Fibroblast of lung (primary cell): ENCODE measurements at regions not wholly inside any gene's neighbourhood (a gene's known extent, or its start where the extent isn't known, plus 50 kb on each side); places are given as distances from the start of the nearest gene placed in this dataset.
"Not testable (repeated sequence)": the region's sequence is repeated elsewhere in the genome, so short reads cannot be mapped to it uniquely, and the experiment has no call there.

Experiments
- DNase-seq, 2 donors: peaks; one replicate each; pipeline versions ENCODE4 v3.0.0 to v3.0.0-alpha.2; 2010; ENCODE audit warnings: low read depth in 2 of 2
- H2AFZ ChIP-seq: 2 replicates; pipeline ENCODE4 v1.5.1; 2012; ENCODE audit warnings: low read length, control low read depth, inconsistent platforms
- H3K27ac ChIP-seq: 2 replicates; pipeline ENCODE4 v1.5.1; 2011; ENCODE audit warnings: low read length, control low read depth; ENCODE audit not compliant: insufficient read depth
- H3K27me3 ChIP-seq: 2 replicates; pipeline ENCODE4 v1.5.1; 2011; ENCODE audit warnings: mild to moderate bottlenecking, low read length; ENCODE audit not compliant: control insufficient read depth, insufficient read depth
- H3K36me3 ChIP-seq: 2 replicates; pipeline ENCODE4 v1.5.1; 2011; ENCODE audit warnings: low read length; ENCODE audit not compliant: control insufficient read depth, insufficient read depth
- H3K4me1 ChIP-seq: 2 replicates; pipeline ENCODE4 v1.5.1; 2011; ENCODE audit warnings: low read length; ENCODE audit not compliant: control insufficient read depth, insufficient read depth; ENCODE audit errors: extremely low read depth
- H3K4me2 ChIP-seq: 2 replicates; pipeline ENCODE4 v1.5.1; 2011; ENCODE audit warnings: low read length, control low read depth; ENCODE audit not compliant: insufficient read depth; ENCODE audit errors: extremely low read depth
- H3K4me3 ChIP-seq, 4 experiments: fragments of 200-600 bp in 1 of 4; sonication (generic) in 1 of 4; replicated peaks in 1 of 4; 2 replicates each; pipeline ENCODE4 v1.5.1; 2011 to 2016; ENCODE audit warnings: low read length in 4 of 4, low read depth in 3 of 4, mild to moderate bottlenecking in 3 of 4, control low read depth in 2 of 4, inconsistent platforms in 1 of 4, mixed read lengths in 1 of 4; ENCODE audit not compliant: insufficient read depth in 1 of 4; ENCODE audit errors: control extremely low read depth in 1 of 4
- H3K79me2 ChIP-seq: 2 replicates; pipeline ENCODE4 v1.5.1; 2012; ENCODE audit warnings: mild to moderate bottlenecking, low read length, inconsistent platforms; ENCODE audit not compliant: control insufficient read depth, insufficient read depth
- H3K9ac ChIP-seq: 2 replicates; pipeline ENCODE4 v1.5.1; 2011; ENCODE audit warnings: mild to moderate bottlenecking, low read length, control low read depth; ENCODE audit not compliant: insufficient read depth
- H3K9me3 ChIP-seq: 2 replicates; pipeline ENCODE4 v1.5.1; 2012; ENCODE audit warnings: low read depth, low read length; ENCODE audit not compliant: control insufficient read depth, insufficient read depth
- H4K20me1 ChIP-seq: 2 replicates; pipeline ENCODE4 v1.5.1; 2011; ENCODE audit warnings: low read length; ENCODE audit not compliant: control insufficient read depth, insufficient read depth; ENCODE audit errors: extremely low read depth

DNA sequence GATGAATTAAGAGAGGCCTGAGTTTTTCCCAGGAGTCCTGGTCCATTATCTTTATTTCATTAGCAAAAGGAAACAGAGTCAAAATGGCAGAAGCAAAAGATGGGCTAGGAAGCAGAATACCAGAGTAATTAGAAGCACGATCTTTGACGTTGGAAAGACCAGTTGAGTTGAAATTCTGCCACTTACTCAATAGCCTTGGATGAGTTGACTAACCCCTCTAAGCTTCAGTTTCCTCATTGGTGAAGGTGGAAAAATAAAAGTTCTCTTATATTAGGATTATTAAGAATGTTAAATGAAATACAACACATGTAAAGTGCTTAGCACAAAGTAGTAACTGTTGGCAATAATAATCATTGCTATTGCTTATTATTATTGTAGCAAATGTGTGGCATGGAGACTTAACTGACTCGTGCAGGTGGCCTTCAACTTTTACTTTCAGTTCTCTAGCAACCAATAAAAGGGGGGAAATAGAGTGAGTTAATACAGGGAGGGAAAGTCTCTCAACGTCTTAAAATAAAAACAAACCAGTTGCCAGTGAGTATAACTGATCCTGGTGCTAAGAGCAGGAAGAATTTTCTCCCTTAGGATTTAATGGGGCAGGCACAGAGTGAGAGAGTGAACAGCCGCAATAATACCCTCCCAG lies 50.8 kb upstream of the ACBD5 start:
- not testable (repeated sequence) for H3K36me3 ChIP-seq, H3K9me3 ChIP-seq, H3K79me2 ChIP-seq, H4K20me1 ChIP-seq, H3K27ac ChIP-seq, H3K4me3 ChIP-seq, H3K4me2 ChIP-seq, H3K9ac ChIP-seq, H2AFZ ChIP-seq, DNase-seq, H3K4me1 ChIP-seq, H3K27me3 ChIP-seq
